ENCODE measurements at regions not wholly inside any gene's neighbourhood (a gene's known extent, or its start where the extent isn't known, plus 50 kb on each side); places are given as distances from the start of the nearest gene placed in this dataset.

- H3K27ac ChIP-seq: peak overlapping the region; percentile 79 to 80
- peak in 1 of 2 donors; percentile 68 for DNase-seq
Observed at GRCh38 chr14:75363570-75364227, 64.1 kb upstream of the JDP2 start.

GRCh38 chr14:75365116-75365515, 62.7 kb upstream of the JDP2 start:
- no peak overlapping the region for H3K4me3 ChIP-seq
- no peak overlapping the region for H3K27ac ChIP-seq
- intact Hi-C loops (cut with DNase I; ENCODE audit: low total_unique reads): no loop called here
- peaks cover 0 to 37% (median 20%) of the 10 kb centered on the region in 4 donors for H3K4me1 ChIP-seq
- no peaks in the 10 kb centered on the region for H3K36me3 ChIP-seq
- no peak for TF ChIP-seq CTCF (IDR thresholded peaks at IDR 0.05)
- no peaks in the 10 kb centered on the region for H3K27me3 ChIP-seq
- no peak for DNase-seq
- H3K9me3 ChIP-seq: no peaks in the 10 kb centered on the region

More at GRCh38 chr14:75363570-75364227, 64.1 kb upstream of the JDP2 start:
- H3K27me3 ChIP-seq: no peaks in the 10 kb centered on the region
- H3K4me1 ChIP-seq: peaks cover 0 to 37% (median 20%) of the 10 kb centered on the region in 4 donors
- intact Hi-C loops (cut with DNase I; ENCODE audit: low total_unique reads): loop anchor here (5.0 kb wide), 1 partner anchor 34 kb away; no protein-coding TSS in a partner anchor
- H3K4me3 ChIP-seq: no peak overlapping the region
- no peak for TF ChIP-seq CTCF (IDR thresholded peaks at IDR 0.05)
- no peaks in the 10 kb centered on the region for H3K9me3 ChIP-seq
- H3K36me3 ChIP-seq: no peaks in the 10 kb centered on the region

DNA sequence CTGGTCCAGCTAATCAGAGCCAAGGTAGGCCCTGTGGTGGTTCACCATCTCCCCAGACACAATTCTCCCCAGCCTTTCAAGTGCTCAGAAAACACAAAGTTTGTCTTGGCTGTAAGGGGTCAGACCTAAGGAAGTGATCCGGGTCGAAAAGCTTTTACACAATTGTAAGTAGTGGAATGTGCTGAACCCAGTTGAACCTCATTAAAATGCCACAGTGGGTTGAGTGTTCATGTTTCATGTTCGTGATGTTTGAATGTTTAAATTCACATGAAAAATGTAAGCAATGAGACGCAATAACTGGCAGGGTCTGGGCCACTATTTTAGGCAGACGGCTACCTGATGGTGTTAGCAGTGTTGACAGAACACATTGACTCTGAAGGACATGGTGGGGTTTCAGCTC, 60.9 kb upstream of the JDP2 start:
- no peak overlapping the region for H3K4me3 ChIP-seq
- intact Hi-C loops (cut with DNase I; ENCODE audit: low total_unique reads): no loop called here
- no peaks in the 10 kb centered on the region for H3K36me3 ChIP-seq
- peaks cover 0 to 22% (median 16%) of the 10 kb centered on the region in 4 donors for H3K4me1 ChIP-seq
- H3K27me3 ChIP-seq: no peaks in the 10 kb centered on the region
- no peak for DNase-seq
- no peaks in the 10 kb centered on the region for H3K9me3 ChIP-seq
- no peak overlapping the region for H3K27ac ChIP-seq
- TF ChIP-seq CTCF (IDR thresholded peaks at IDR 0.05): no peak

DNA sequence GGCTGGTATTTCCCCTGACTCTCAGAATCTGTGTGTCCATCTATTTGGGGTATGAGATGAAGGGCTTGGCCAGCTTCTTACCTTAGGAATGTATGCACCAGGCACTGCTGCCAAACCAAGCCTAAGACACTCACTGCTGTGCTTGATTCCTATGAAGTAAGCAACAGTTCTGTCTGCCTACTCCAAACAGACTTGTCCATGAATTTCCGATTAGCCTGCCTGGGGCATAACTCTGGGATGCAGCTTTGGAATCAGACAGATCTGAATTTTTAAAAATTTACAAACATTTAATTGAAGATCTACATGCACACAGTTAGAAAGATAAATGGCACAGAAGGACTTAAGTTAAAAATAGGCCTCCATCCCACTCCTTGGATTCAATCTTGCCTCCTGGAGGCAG, 59.5 kb upstream of the JDP2 start:
- Histone ChIP-seq H3K4me1 (peaks cover 0 to 9% (median 4%) of the 10 kb centered on the region in 4 donors), H3K27ac (no peak overlapping the region), H3K9me3 (no peaks in the 10 kb centered on the region), H3K27me3 (peaks cover 0 to 2% of the 10 kb centered on the region in 2 donors), H3K4me3 (no peak overlapping the region), H3K36me3 (no peaks in the 10 kb centered on the region)
- no peak for TF ChIP-seq CTCF (IDR thresholded peaks at IDR 0.05)
- DNase-seq: no peak
- intact Hi-C loops (cut with DNase I; ENCODE audit: low total_unique reads): no loop called here

DNA sequence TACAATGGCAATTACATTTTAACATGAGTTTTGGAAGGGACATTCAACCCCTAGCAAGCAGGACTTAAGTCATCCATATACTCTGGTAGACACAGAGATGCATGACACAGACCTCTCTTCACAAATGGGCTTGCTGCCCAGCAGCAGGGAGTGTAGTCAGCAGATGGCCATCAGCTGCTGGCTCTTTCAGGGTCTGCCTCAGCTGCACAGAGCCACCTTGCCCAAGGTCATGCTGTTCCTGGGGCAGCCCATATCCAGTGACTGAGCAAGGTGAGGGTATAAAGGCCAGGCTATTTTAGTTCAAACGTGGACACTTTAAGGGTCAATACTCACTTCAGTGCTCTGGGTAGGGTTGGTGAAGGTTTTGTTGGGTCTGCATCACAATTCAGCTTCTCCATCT, 58.3 kb upstream of the JDP2 start:
- H3K27ac ChIP-seq: no peak overlapping the region
- TF ChIP-seq CTCF (IDR thresholded peaks at IDR 0.05): no peak
- H3K27me3 ChIP-seq: peaks cover 0 to 2% of the 10 kb centered on the region in 2 donors
- no peak overlapping the region for H3K4me3 ChIP-seq
- H3K9me3 ChIP-seq: no peaks in the 10 kb centered on the region
- intact Hi-C loops (cut with DNase I; ENCODE audit: low total_unique reads): no loop called here
- H3K36me3 ChIP-seq: no peaks in the 10 kb centered on the region
- H3K4me1 ChIP-seq: no peaks in the 10 kb centered on the region
- no peak for DNase-seq
